ENCODE measurements at regions not wholly inside any gene's neighbourhood (a gene's known extent, or its start where the extent isn't known, plus 50 kb on each side); places are given as distances from the start of the nearest gene placed in this dataset.

GRCh38 chr13:62321139-62321538 is 905.5 kb upstream of the PCDH20 start:
- TF ChIP-seq RCOR1 (IDR thresholded peaks at IDR 0.05; ENCODE audit: insufficient replicate concordance, low read length) (no peak), CTCF (conservative IDR thresholded peaks at IDR 0.05; ENCODE audit: low read depth, low read length) (no peak), POLR2A (IDR thresholded peaks at IDR 0.05; ENCODE audit: low read depth, low read length) (no peak), CEBPB (IDR thresholded peaks at IDR 0.05; ENCODE audit: low read depth, low read length) (no peak), RAD21 (IDR thresholded peaks at IDR 0.05; ENCODE audit: low read length) (no peak), MXI1 (IDR thresholded peaks at IDR 0.05; ENCODE audit: borderline replicate concordance, low read depth, low read length) (no peak), FOS (IDR thresholded peaks at IDR 0.05; ENCODE audit: low read depth, low read length) (no peak), MAZ (IDR thresholded peaks at IDR 0.05; ENCODE audit: borderline replicate concordance, low read depth, low read length) (no peak), MAFK (IDR thresholded peaks at IDR 0.05; ENCODE audit: low read depth, low read length) (no peak), USF2 (IDR thresholded peaks at IDR 0.05; ENCODE audit: low read depth, low read length) (no peak), ELK1 (IDR thresholded peaks at IDR 0.05; ENCODE audit: borderline replicate concordance, low read depth, low read length) (no peak), NFE2L2 (IDR thresholded peaks at IDR 0.05; ENCODE audit: low read depth, low read length) (no peak), RFX5 (IDR thresholded peaks at IDR 0.05; ENCODE audit: low read depth, low read length) (no peak)
